A549 (cell line): ENCODE measurements at regions not wholly inside any gene's neighbourhood (a gene's known extent, or its start where the extent isn't known, plus 50 kb on each side); places are given as distances from the start of the nearest gene placed in this dataset.

Experiments
- ATAC-seq, 2 experiments: fragments of 200-7000 bp in 1 of 2; fragments of >200 bp in 1 of 2; cut with Nextera tagmentation in 1 of 2; cut with Tn5 transposase in 1 of 2; 3 replicates each; pipeline versions ENCODE4 v1.8.0 to v1.9.1; 2018 to 2020; ENCODE audit warnings: mild to moderate bottlenecking in 1 of 2, moderate library complexity in 1 of 2
- CTCF ChIA-PET: fragments of 300-600 bp; sonication (Branson Sonifier 250); formaldehyde crosslinking; extraction: SDS; loops from one replicate; lab custom pipeline; 2021; ENCODE audit warnings: antibody characterized with exemption, inconsistent platforms; lab: Yijun Ruan, JAX
- POLR2A ChIA-PET: fragments of 350-600 bp; formaldehyde crosslinking; extraction: SDS; loops from one replicate; lab custom pipeline; 2021; ENCODE audit warnings: antibody characterized with exemption, inconsistent platforms; lab: Yijun Ruan, JAX
- DNase-seq, 2 experiments: peaks; one replicate each; pipeline versions ENCODE4 v3.0.0 to v3.0.0-alpha.2; 2011 to 2016; ENCODE audit warnings: low read depth in 1 of 2, low spot score in 1 of 2
- FAIRE-seq: peaks from 2 replicates; lab custom pipeline; 2011; peaks lifted over from hg19 to GRCh38; lab: Jason Lieb, UNC
- H3K27ac ChIP-seq, 2 experiments: fragments of >200 bp; sonication (Bioruptor Twin); formaldehyde crosslinking; 3 replicates each; pipeline ENCODE4 v1.5.1; 2016 to 2017
- H3K4me1 ChIP-seq: fragments of >200 bp; sonication (Bioruptor Twin); formaldehyde crosslinking; 3 replicates; pipeline ENCODE4 v1.6.1; 2016
- H3K4me2 ChIP-seq: fragments of >200 bp; sonication (Bioruptor Twin); formaldehyde crosslinking; 3 replicates; pipeline ENCODE4 v1.6.1; 2016
- H3K4me3 ChIP-seq: fragments of >200 bp; sonication (Bioruptor Twin); formaldehyde crosslinking; 3 replicates; pipeline ENCODE4 v1.5.1; 2016
- H3K9me3 ChIP-seq: fragments of >200 bp; sonication (Bioruptor Twin); formaldehyde crosslinking; 3 replicates; pipeline ENCODE4 v1.6.1; 2016
- BCL3 ChIP-seq: fragments of >200 bp; sonication (Bioruptor Twin); formaldehyde crosslinking; IDR thresholded peaks from 3 replicates; pipeline ENCODE4 v1.6.1; 2016
- BHLHE40 ChIP-seq: IDR thresholded peaks from 2 replicates; pipeline ENCODE4 v1.6.1; 2012; ENCODE audit warnings: low read depth, low read length, inconsistent platforms
- CEBPB ChIP-seq, 2 experiments: fragments of >200 bp in 1 of 2; sonication (Bioruptor Twin) in 1 of 2; formaldehyde crosslinking in 1 of 2; IDR thresholded peaks; 2 replicates each; pipeline ENCODE4 v1.6.1; 2012 to 2016
- CHD2 ChIP-seq: fragments of 150-350 bp; IDR thresholded peaks from 2 replicates; pipeline ENCODE4 v1.6.1; 2014; ENCODE audit warnings: low read length; ENCODE audit not compliant: partially characterized antibody
- CHD4 ChIP-seq: fragments of 200-600 bp; sonication (generic); IDR thresholded peaks from 2 replicates; pipeline ENCODE4 v1.6.1; 2016; ENCODE audit warnings: antibody characterized with exemption, mild to moderate bottlenecking, borderline replicate concordance
- CTCF ChIP-seq: fragments of >200 bp; sonication (Bioruptor Twin); formaldehyde crosslinking; IDR thresholded peaks from 3 replicates; pipeline ENCODE4 v1.5.1; 2016
- FOSL2 ChIP-seq, 2 experiments: fragments of 450-650 bp in 1 of 2; fragments of >200 bp in 1 of 2; sonication (Bioruptor Twin) in 1 of 2; formaldehyde crosslinking; IDR thresholded peaks; 2 replicates each; pipeline versions ENCODE4 v1.5.0 to v1.6.1; 2016 to 2020; ENCODE audit warnings: mild to moderate bottlenecking in 1 of 2, moderate library complexity in 1 of 2
- HES2 ChIP-seq: fragments of >200 bp; sonication (Bioruptor Twin); formaldehyde crosslinking; IDR thresholded peaks from 2 replicates; pipeline ENCODE4 v1.6.1; 2016
- JUNB ChIP-seq: fragments of >200 bp; sonication (Bioruptor Twin); formaldehyde crosslinking; IDR thresholded peaks from 2 replicates; pipeline ENCODE4 v1.6.1; 2016
- MAFK ChIP-seq: fragments of 450-650 bp; IDR thresholded peaks from 2 replicates; pipeline ENCODE4 v1.6.1; 2014; ENCODE audit not compliant: partially characterized antibody
- MYC ChIP-seq: IDR thresholded peaks from 2 replicates; pipeline ENCODE4 v1.6.1; 2012; ENCODE audit warnings: mild to moderate bottlenecking, inconsistent platforms, low read length, improper control_type of control experiment, borderline replicate concordance
- NPAS2 ChIP-seq: fragments of 250-450 bp; sonication (Bioruptor Pico); IDR thresholded peaks from 2 replicates; pipeline ENCODE4 v1.8.0; 2022; ENCODE audit warnings: mild to moderate bottlenecking, moderate library complexity, borderline replicate concordance
- PBX3 ChIP-seq: IDR thresholded peaks from 2 replicates; pipeline ENCODE4 v1.6.1; 2012
- RAD21 ChIP-seq, 2 experiments: fragments of >200 bp in 1 of 2; sonication (Bioruptor Twin) in 1 of 2; formaldehyde crosslinking in 1 of 2; IDR thresholded peaks in 1 of 2; conservative IDR thresholded peaks in 1 of 2; 2 replicates in 1 of 2; 3 replicates in 1 of 2; pipeline ENCODE4 v1.6.1; 2012 to 2018; ENCODE audit warnings: inconsistent platforms in 1 of 2
- SMC3 ChIP-seq: fragments of >200 bp; sonication (Bioruptor Twin); formaldehyde crosslinking; IDR thresholded peaks from 3 replicates; pipeline ENCODE4 v1.6.1; 2018; ENCODE audit warnings: inconsistent platforms
- ZNF302 ChIP-seq: fragments of 250-450 bp; sonication (Bioruptor Pico); IDR thresholded peaks from 2 replicates; pipeline ENCODE4 v1.9.0; 2021; ENCODE audit warnings: inconsistent platforms, mild to moderate bottlenecking, moderate library complexity
- WGBS: methylation state at CpG from one replicate; pipeline ENCODE4 v1.1.6; 2017; ENCODE audit errors: missing lambda C conversion rate; 5-methylcytosine and 5-hydroxymethylcytosine counted together
- TF ChIP-seq, protein P1 (sequence below): fragments of 450-650 bp; IDR thresholded peaks from 2 replicates; pipeline ENCODE4 v1.6.1; 2014; ENCODE audit warnings: antibody characterized with exemption

DNA sequence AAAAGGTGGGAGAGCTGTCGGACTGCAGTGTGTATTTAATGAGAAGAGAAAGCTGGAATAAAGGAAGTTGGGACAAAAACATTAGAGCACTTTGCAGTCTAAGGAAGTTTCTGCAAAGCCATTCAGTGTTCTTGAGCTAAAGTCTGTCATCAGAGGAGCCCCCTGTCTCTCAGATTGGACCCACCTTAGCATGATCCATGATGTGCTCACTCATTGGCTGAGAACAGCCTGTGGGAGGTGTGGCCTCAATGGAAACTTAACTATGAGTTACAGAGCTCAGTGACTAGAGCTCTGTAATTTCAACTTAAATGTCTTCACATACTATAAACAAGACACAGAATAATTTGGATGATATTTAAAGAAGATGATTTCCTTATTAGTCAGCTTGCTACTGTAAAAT is 437.0 kb downstream of the BTBD3 start:
- WGBS = 5% methylated on average over 1 of the region's 1 CpG
- no peak for DNase-seq
- CTCF ChIA-PET = interaction anchor here (1.0 kb wide), 1 partner anchor 156 kb away, joined by 3 read pairs; no protein-coding TSS in a partner anchor
- POLR2A ChIA-PET = no interaction called here
- Histone ChIP-seq H3K4me2 (no peak overlapping the region), H3K4me1 (no peaks in the 10 kb centered on the region), H3K9me3 (peaks cover 5% of the 10 kb centered on the region; the same call in 2 of the 3 replicates), H3K4me3 (no peak overlapping the region), H3K27ac (no peak overlapping the region)
- FAIRE-seq = no peak
- no peak for ATAC-seq
- TF ChIP-seq ZNF302 (CRISPR knock-in tag) (no peak), CHD4 (no peak), SMC3 (no peak), CHD2 (no peak), PBX3 (no peak), CTCF (no peak), MAFK (no peak), FOSL2 (IDR thresholded peaks at IDR 0.05) (no peak), FOSL2 (CRISPR knock-in tag; IDR thresholded peaks at IDR 0.05) (no peak), CEBPB (IDR thresholded peaks at IDR 0.05) (no peak), NPAS2 (CRISPR knock-in tag) (no peak), JUNB (no peak), HES2 (no peak), BHLHE40 (no peak), MYC (no peak)
- TF ChIP-seq, protein P1, sequence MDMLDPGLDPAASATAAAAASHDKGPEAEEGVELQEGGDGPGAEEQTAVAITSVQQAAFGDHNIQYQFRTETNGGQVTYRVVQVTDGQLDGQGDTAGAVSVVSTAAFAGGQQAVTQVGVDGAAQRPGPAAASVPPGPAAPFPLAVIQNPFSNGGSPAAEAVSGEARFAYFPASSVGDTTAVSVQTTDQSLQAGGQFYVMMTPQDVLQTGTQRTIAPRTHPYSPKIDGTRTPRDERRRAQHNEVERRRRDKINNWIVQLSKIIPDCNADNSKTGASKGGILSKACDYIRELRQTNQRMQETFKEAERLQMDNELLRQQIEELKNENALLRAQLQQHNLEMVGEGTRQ = no peak

DNA sequence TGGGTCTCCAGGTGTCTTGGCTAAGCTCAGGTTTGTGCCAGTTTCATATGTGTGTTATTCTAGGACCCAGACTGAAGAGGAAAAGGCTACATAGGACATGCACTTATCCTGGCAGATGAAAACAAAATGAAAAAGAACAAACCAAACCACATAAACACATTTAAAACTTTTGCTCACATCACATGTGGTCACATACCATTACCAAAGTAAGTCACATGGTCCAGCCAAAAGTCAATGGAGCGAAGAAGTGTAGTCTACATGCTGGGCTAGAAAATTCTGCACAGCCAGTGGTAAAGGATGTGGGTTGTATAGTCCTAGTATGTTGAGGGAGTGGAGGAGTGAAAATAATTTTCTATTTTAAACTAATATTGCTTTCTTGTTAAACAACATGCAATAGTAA is 437.5 kb downstream of the BTBD3 start:
- POLR2A ChIA-PET = no interaction called here
- ATAC-seq (no peak), FAIRE-seq (peak; percentile 28), DNase-seq (no peak)
- WGBS = 0% methylated on average over 1 of the region's 1 CpG
- CTCF ChIA-PET = interaction anchor here (1.0 kb wide), 1 partner anchor 155 kb away, joined by 3 read pairs; no protein-coding TSS in a partner anchor
- peaks cover 5% of the 10 kb centered on the region; the same call in 2 of the 3 replicates for H3K9me3 ChIP-seq
- no peak overlapping the region for H3K4me3 ChIP-seq
- no peak overlapping the region for H3K27ac ChIP-seq
- no peak overlapping the region for H3K4me2 ChIP-seq
- no peak for TF ChIP-seq CHD4
- no peaks in the 10 kb centered on the region for H3K4me1 ChIP-seq

DNA sequence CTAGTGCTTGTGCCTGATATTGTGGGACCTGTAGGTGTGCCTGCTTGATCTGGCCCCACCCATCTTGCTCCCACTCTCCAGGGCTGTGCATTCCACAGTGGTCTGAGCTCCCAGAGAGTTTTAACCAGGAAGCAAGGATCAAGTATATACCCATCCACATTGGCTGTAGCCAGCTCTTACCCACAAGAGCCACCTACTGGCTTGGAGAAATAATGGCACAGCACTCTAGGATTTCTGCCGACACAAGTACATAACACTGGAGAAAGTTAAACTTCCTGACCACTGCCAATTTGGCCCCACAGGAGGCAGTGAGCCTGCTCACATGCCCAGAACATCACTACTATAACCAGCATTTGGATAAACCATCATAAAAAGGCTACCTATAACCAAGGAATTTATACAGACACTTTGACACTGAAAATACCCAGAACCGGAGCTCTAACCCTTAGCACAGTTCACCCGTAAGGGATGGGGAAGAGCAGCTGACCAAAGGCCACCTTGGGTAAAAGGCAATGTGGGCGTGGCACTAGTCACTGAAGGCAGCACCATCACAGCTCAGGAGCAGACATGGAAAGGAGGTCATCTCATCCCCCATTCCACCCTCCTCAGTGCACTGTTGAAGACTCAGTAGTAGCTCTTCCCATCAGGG is 440.4 kb downstream of the BTBD3 start:
- Histone ChIP-seq H3K4me1 (no peaks in the 10 kb centered on the region), H3K9me3 (peaks cover 5% of the 10 kb centered on the region; the same call in 2 of the 3 replicates), H3K4me3 (no peak overlapping the region), H3K27ac (no peak overlapping the region), H3K4me2 (no peak overlapping the region)
- ChIA-PET CTCF (interaction anchor here (0.6 to 0.7 kb wide), 2 partner anchors 9 to 681 kb away, joined by 3 read pairs; no protein-coding TSS in a partner anchor), POLR2A (no interaction called here)
- FAIRE-seq (no peak), DNase-seq (peak in 1 of 2 experiments; percentile 23), ATAC-seq (peak in 1 of 2 experiments; percentile 60; a peak in 2 of 6 replicates)
- 18% methylated on average over 4 of the region's 4 CpGs for WGBS
- no peak for TF ChIP-seq BCL3
- peak in 1 of 2 experiments; percentile 35; a peak in 2 of 5 replicates for TF ChIP-seq RAD21 (conservative IDR thresholded peaks at IDR 0.05 in 1 of 2, IDR thresholded peaks at IDR 0.05 in 1 of 2)
